Epithelial cell of esophagus (primary cell): ENCODE measurements at regions not wholly inside any gene's neighbourhood (a gene's known extent, or its start where the extent isn't known, plus 50 kb on each side); places are given as distances from the start of the nearest gene placed in this dataset.
"Not testable (repeated sequence)": the region's sequence is repeated elsewhere in the genome, so short reads cannot be mapped to it uniquely, and the experiment has no call there.

Experiments used
- DNase-seq: peaks from one replicate; pipeline ENCODE4 v3.0.0; 2010; ENCODE audit warnings: low read depth
- H3K4me3 ChIP-seq: 2 replicates; pipeline ENCODE4 v1.5.1; 2011; ENCODE audit warnings: mild to moderate bottlenecking, low read length, control low read depth
- CTCF ChIP-seq: IDR thresholded peaks from 2 replicates; pipeline ENCODE4 v1.5.1; 2011; ENCODE audit warnings: low read depth, mild to moderate bottlenecking, low read length, control low read depth, inconsistent platforms; ENCODE audit not compliant: insufficient read depth; ENCODE audit errors: missing control alignments

GRCh38 chrX:46179748-46180147 lies 365.5 kb downstream of the ZNF674 start:
- H3K4me3 ChIP-seq: no peak overlapping the region
- no peak for TF ChIP-seq CTCF
- peak; percentile 34 for DNase-seq

- H3K4me3 ChIP-seq: no peak overlapping the region
- no peak for DNase-seq
- TF ChIP-seq CTCF: no peak
Observed at GRCh38 chrX:46178763-46179162, 366.5 kb downstream of the ZNF674 start.

GRCh38 chrX:46173159-46173558 lies 372.1 kb downstream of the ZNF674 start:
- TF ChIP-seq CTCF: no peak
- no peak for DNase-seq
- no peak overlapping the region for H3K4me3 ChIP-seq

GRCh38 chrX:46171457-46171856 lies 373.8 kb downstream of the ZNF674 start:
- not testable (repeated sequence) for DNase-seq, H3K4me3 ChIP-seq

- TF ChIP-seq CTCF: no peak
- no peak overlapping the region for H3K4me3 ChIP-seq
- DNase-seq: peak; percentile 31
Observed at GRCh38 chrX:46169808-46170207, 375.4 kb downstream of the ZNF674 start.

GRCh38 chrX:46168254-46168653 lies 377.0 kb downstream of the ZNF674 start:
- DNase-seq: no peak
- no peak for TF ChIP-seq CTCF
- H3K4me3 ChIP-seq: no peak overlapping the region

GRCh38 chrX:46165866-46166265 lies 379.4 kb downstream of the ZNF674 start:
- H3K4me3 ChIP-seq: no peak overlapping the region
- no peak for DNase-seq
- TF ChIP-seq CTCF: no peak

GRCh38 chrX:46165411-46165810 lies 379.8 kb downstream of the ZNF674 start:
- peak; percentile 65 for DNase-seq
- H3K4me3 ChIP-seq: no peak overlapping the region
- no peak for TF ChIP-seq CTCF
